ENCODE measurements at regions not wholly inside any gene's neighbourhood (a gene's known extent, or its start where the extent isn't known, plus 50 kb on each side); places are given as distances from the start of the nearest gene placed in this dataset.

GRCh38 chr20:57008217-57008616 lies 258.2 kb downstream of the BMP7 start:
- TF ChIP-seq EZH2 (IDR thresholded peaks at IDR 0.05), result no peak
- TF ChIP-seq EZH2phosphoT487 (IDR thresholded peaks at IDR 0.05), result no peak
- no peak for TF ChIP-seq CTCF (IDR thresholded peaks at IDR 0.05)
- H3K36me3 Mint-ChIP-seq, result no peaks in the 10 kb centered on the region
- peak; percentile 16 for DNase-seq (ENCODE audit: low spot score)
- H3K4me1 Mint-ChIP-seq, result peaks cover 47% of the 10 kb centered on the region
- peaks cover 52% of the 10 kb centered on the region for H3K4me1 ChIP-seq
- H3K4me2 ChIP-seq, result peak overlapping the region; percentile 65
- H3K4me3 Mint-ChIP-seq, result no peak overlapping the region
- H3K27ac Mint-ChIP-seq, result no peak overlapping the region
- H3K9me3 ChIP-seq (ENCODE audit: low read depth), result no peaks in the 10 kb centered on the region
- no peaks in the 10 kb centered on the region for H3K9me3 Mint-ChIP-seq
- peak overlapping the region; percentile 69 for H3K27ac ChIP-seq
- H3K27me3 ChIP-seq, result peaks cover 7% of the 10 kb centered on the region
- no peak overlapping the region for H2AFZ ChIP-seq (replicated peaks)
- H3F3A ChIP-seq (ENCODE audit: low read depth), result peaks cover 28% of the 10 kb centered on the region
- no peaks in the 10 kb centered on the region for H3K36me3 ChIP-seq
- H4K20me1 ChIP-seq (ENCODE audit: low read depth), result no peaks in the 10 kb centered on the region
- no peak overlapping the region for H3K4me3 ChIP-seq
- H3K27me3 Mint-ChIP-seq (ENCODE audit: insufficient read depth, low read depth), result peaks cover 39% of the 10 kb centered on the region
- H3K79me2 ChIP-seq (ENCODE audit: low read depth), result no peaks in the 10 kb centered on the region
- H3K9ac ChIP-seq, result no peak overlapping the region

GRCh38 chr20:57009355-57009754 lies 257.1 kb downstream of the BMP7 start:
- H3K27ac ChIP-seq, result no peak overlapping the region

GRCh38 chr20:57009775-57010174 lies 256.7 kb downstream of the BMP7 start:
- Histone ChIP-seq H3K4me3 (no peak overlapping the region), H2AFZ (replicated peaks) (no peak overlapping the region), H3F3A (ENCODE audit: low read depth) (peaks cover 31% of the 10 kb centered on the region), H3K4me2 (no peak overlapping the region), H3K79me2 (ENCODE audit: low read depth) (no peaks in the 10 kb centered on the region), H3K27me3 (peaks cover 22% of the 10 kb centered on the region), H3K36me3 (no peaks in the 10 kb centered on the region), H3K9ac (no peak overlapping the region), H4K20me1 (ENCODE audit: low read depth) (no peaks in the 10 kb centered on the region), H3K9me3 (ENCODE audit: low read depth) (no peaks in the 10 kb centered on the region), H3K4me1 (peaks cover 54% of the 10 kb centered on the region), H3K27ac (no peak overlapping the region)
- no peaks in the 10 kb centered on the region for H3K9me3 Mint-ChIP-seq
- H3K27ac Mint-ChIP-seq, result peak overlapping the region; percentile 78
- H3K27me3 Mint-ChIP-seq (ENCODE audit: insufficient read depth, low read depth), result peaks cover 42% of the 10 kb centered on the region
- DNase-seq (ENCODE audit: low spot score), result no peak
- H3K36me3 Mint-ChIP-seq, result no peaks in the 10 kb centered on the region
- peaks cover 55% of the 10 kb centered on the region for H3K4me1 Mint-ChIP-seq
- TF ChIP-seq EZH2phosphoT487 (IDR thresholded peaks at IDR 0.05), result no peak
- no peak for TF ChIP-seq EZH2 (IDR thresholded peaks at IDR 0.05)
- TF ChIP-seq CTCF (IDR thresholded peaks at IDR 0.05), result no peak
- no peak overlapping the region for H3K4me3 Mint-ChIP-seq

More at GRCh38 chr20:57009355-57009754, 257.1 kb downstream of the BMP7 start:
- no peaks in the 10 kb centered on the region for H4K20me1 ChIP-seq (ENCODE audit: low read depth)
- peaks cover 52% of the 10 kb centered on the region for H3K4me1 Mint-ChIP-seq
- H2AFZ ChIP-seq (replicated peaks), result no peak overlapping the region
- H3K4me3 ChIP-seq, result no peak overlapping the region
- H3K4me3 Mint-ChIP-seq, result no peak overlapping the region
- H3K36me3 Mint-ChIP-seq, result no peaks in the 10 kb centered on the region
- no peaks in the 10 kb centered on the region for H3K36me3 ChIP-seq
- H3K9ac ChIP-seq, result no peak overlapping the region
- no peak for DNase-seq (ENCODE audit: low spot score)
- no peaks in the 10 kb centered on the region for H3K9me3 ChIP-seq (ENCODE audit: low read depth)
- TF ChIP-seq CTCF (IDR thresholded peaks at IDR 0.05) (no peak), EZH2phosphoT487 (IDR thresholded peaks at IDR 0.05) (no peak), EZH2 (IDR thresholded peaks at IDR 0.05) (no peak)
- peaks cover 31% of the 10 kb centered on the region for H3F3A ChIP-seq (ENCODE audit: low read depth)
- no peaks in the 10 kb centered on the region for H3K79me2 ChIP-seq (ENCODE audit: low read depth)
- H3K9me3 Mint-ChIP-seq, result no peaks in the 10 kb centered on the region
- H3K4me1 ChIP-seq, result peaks cover 57% of the 10 kb centered on the region
- no peak overlapping the region for H3K4me2 ChIP-seq
- peaks cover 18% of the 10 kb centered on the region for H3K27me3 ChIP-seq
- no peak overlapping the region for H3K27ac Mint-ChIP-seq
- peaks cover 41% of the 10 kb centered on the region for H3K27me3 Mint-ChIP-seq (ENCODE audit: insufficient read depth, low read depth)
